SH-SY5Y (cell line): ENCODE measurements at regions not wholly inside any gene's neighbourhood (a gene's known extent, or its start where the extent isn't known, plus 50 kb on each side); places are given as distances from the start of the nearest gene placed in this dataset.

Experiments used
- GATA2 ChIP-seq: IDR thresholded peaks from 2 replicates; pipeline ENCODE4 v1.6.1; 2011; ENCODE audit warnings: mild to moderate bottlenecking, low read depth, low read length
- GATA3 ChIP-seq: IDR thresholded peaks from 2 replicates; pipeline ENCODE4 v1.6.1; 2011; ENCODE audit warnings: low read depth, mild to moderate bottlenecking, low read length, moderate library complexity

DNA sequence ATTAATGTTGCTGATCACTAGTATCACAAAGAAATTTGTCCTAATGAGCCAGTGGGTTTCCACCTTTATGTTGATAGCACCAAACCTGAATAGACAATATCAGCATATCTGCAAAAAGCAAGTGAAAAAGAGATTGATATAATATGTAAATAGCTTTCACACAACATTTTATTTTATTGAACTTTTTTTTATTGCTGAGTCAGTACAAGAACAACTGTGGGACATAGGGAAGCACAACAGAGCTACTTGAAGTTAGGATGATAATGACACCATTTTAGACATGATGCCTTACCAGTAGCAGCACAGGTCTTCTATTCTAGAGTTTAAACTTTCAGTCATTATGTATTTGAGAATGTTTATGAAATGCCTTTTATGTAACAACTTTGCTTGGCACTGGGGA, 554.1 kb upstream of the SETBP1 start:
- no peak for TF ChIP-seq GATA3
- TF ChIP-seq GATA2: no peak

DNA sequence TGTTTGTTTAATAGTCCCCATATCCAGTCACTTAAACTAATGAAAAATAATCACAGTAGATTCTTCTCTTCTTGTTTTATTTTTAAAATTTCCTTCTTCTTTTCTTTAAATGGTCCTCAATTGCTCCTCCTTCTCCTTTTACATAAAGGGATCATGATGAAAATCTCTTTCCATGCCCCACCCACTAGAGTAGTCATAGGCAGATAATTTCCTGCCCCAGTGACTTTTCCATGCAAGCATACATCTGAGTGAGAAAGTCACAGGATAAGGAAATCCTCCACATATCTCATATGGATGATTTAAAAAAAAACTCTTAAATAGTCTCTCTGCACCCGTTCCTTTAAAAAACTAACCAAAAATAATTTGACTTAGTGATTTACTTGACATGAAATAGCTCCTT, 552.3 kb upstream of the SETBP1 start:
- TF ChIP-seq GATA2: no peak
- TF ChIP-seq GATA3: no peak

DNA sequence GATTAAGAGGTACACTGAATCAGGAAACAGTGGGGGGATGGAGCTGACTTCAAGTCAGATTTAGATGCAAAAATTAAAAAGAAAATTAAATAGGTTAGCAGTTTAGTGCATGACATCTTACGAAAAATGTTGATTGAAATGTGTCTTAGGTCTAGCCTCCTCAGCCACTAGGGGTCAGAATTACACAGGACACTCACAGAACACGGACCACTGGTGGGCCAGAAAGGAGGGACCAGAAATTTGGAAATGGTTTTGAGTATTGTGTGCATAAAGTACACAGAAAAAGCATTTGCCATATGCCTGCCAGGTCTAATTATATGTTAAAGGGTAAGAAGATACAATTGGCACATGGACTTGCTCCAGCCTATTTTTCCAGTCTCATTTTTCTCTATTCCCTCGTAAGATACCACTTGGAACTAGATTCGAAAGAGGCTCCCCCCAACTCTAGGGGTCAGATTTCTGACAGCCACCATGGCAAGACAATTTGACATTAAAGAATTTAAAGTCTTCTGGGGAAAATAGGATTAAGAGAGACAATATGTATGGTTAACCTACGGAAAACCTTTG, 550.2 kb upstream of the SETBP1 start:
- TF ChIP-seq GATA3 (no peak), GATA2 (no peak)

DNA sequence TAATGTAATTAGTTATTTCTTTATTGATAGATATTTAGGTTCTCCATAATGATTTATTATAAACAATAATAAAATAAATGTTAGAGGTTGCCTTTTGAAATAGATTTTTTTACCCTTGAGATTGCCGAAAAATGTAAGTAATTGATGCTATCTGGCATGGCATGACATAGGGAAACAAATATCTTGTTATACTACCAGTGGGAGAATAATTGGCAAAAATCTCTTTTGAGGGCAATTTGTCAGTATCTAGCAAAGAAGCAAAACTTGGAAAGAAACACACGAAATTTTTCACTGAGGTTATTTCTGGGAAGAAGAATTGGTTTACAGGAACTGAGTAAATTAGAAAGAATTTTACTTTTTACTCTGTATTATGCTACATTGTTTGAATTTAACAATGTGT, 547.2 kb upstream of the SETBP1 start:
- no peak for TF ChIP-seq GATA2
- TF ChIP-seq GATA3: no peak

DNA sequence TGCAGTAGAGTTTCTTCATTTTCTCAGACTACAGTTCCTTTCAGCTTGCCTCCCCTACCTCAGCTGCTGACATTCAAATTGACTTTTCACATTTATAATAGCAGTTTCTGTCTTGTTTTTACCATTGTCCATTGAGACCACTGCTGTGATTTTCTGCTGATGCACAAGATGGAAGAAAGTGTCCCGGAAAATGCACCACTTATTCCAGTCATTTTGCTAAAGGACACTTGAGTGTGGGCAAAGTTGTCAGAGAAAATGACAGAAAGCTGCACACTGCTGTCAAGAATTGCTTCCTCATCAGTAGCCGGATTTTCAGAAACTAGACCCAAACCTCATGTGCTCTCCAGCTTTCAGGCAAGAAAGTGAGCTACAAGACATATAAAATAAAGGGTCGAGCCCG, 546.2 kb upstream of the SETBP1 start:
- no peak for TF ChIP-seq GATA2
- TF ChIP-seq GATA3: no peak

- TF ChIP-seq GATA2: no peak
Observed at GRCh38 chr18:44135741-44136140, 544.9 kb upstream of the SETBP1 start.

GRCh38 chr18:44136326-44136725, 544.4 kb upstream of the SETBP1 start:
- TF ChIP-seq GATA3: no peak
- no peak for TF ChIP-seq GATA2

GRCh38 chr18:44143072-44143471, 537.6 kb upstream of the SETBP1 start:
- no peak for TF ChIP-seq GATA2
- no peak for TF ChIP-seq GATA3

DNA sequence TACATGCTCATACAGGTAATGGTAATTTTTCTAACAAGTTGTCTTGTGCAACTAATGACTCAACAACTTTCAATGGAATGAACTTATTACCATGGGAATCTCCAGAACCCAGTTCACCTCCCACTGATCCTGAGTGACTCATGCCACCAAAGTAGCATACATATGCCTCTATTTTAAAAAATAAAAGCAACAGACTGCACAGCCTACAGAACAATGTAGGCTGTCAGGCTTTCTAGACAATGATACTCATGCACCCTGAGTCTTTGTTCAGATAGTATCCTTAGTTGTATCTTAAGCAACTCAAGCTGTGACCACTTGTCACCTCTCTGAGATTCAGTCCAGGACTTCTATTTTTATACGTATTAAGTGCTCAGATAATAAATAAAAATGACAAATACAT, 531.0 kb upstream of the SETBP1 start:
- no peak for TF ChIP-seq GATA3

GRCh38 chr18:44153981-44154380, 526.7 kb upstream of the SETBP1 start:
- TF ChIP-seq GATA3: no peak
- TF ChIP-seq GATA2: no peak

GRCh38 chr18:44156126-44156525, 524.6 kb upstream of the SETBP1 start:
- TF ChIP-seq GATA3: no peak

- TF ChIP-seq GATA2 (no peak), GATA3 (no peak)
Observed at GRCh38 chr18:44156776-44157335, 523.8 kb upstream of the SETBP1 start.

- TF ChIP-seq GATA2: no peak
Observed at GRCh38 chr18:44170208-44170880, 510.3 kb upstream of the SETBP1 start.

- TF ChIP-seq GATA3 (no peak), GATA2 (no peak)
Observed at GRCh38 chr18:44171301-44171700, 509.4 kb upstream of the SETBP1 start.

DNA sequence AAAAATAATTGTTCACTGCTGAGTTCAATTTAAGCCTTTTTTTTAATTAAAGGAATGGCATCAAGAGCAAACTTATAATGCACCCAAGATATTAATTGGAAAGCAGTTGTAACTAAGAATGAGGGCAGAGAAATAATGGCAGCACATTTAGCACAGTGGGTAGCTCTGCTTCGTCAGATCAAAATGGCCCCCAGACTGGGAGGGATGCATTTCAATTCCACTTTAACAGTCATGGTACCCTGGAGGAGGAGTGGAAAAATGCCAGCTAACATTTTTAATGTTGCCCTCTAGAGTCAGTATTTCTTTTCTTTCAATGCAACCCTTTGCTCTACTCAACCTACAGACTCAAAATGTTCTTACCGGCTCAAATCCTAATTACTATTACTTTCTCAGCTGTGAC, 504.8 kb upstream of the SETBP1 start:
- no peak for TF ChIP-seq GATA3
- no peak for TF ChIP-seq GATA2

DNA sequence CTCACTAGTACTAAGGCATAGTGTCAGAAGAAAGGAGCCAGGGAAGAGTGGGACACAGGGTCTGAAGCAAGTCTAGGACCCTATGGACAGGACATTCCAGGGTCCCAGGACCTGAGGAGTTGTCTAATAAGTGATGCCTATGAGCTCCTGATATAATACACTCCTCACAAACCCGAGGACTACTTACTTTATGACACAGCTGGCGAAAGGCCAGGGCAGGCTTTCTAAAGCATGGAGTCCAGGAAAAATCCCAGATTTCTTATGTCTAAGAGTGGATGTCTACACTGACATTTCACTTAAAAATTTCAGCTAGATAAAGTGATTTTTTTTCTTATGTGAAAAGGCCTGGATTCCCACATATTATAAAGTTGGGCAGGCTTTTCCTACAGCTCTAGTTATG, 502.2 kb upstream of the SETBP1 start:
- TF ChIP-seq GATA2: no peak
- no peak for TF ChIP-seq GATA3
